ENCODE measurements at regions not wholly inside any gene's neighbourhood (a gene's known extent, or its start where the extent isn't known, plus 50 kb on each side); places are given as distances from the start of the nearest gene placed in this dataset.
"Not testable (repeated sequence)": the region's sequence is repeated elsewhere in the genome, so short reads cannot be mapped to it uniquely, and the experiment has no call there.

DNA sequence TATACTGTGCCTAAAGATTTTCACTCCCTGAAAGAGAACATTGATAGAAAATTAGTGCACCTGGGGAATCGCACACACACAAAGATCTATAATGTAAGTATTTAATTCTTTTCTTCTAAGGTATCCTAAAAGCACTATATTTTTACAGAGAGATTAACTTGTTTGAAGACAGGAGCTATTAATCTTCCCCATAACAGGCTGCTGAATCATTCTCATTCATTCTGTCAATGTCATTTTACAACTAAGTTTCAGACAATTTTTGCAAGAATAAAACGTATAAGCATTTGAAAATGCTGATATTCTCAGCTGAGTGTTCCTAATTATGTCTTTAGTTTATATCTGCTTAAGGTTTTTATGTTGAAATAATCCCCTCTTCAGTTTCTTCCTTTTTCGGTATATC, 776.7 kb downstream of the NXPH1 start:
- no peak for DNase-seq (ENCODE audit: low read depth in 2 of 2)

DNA sequence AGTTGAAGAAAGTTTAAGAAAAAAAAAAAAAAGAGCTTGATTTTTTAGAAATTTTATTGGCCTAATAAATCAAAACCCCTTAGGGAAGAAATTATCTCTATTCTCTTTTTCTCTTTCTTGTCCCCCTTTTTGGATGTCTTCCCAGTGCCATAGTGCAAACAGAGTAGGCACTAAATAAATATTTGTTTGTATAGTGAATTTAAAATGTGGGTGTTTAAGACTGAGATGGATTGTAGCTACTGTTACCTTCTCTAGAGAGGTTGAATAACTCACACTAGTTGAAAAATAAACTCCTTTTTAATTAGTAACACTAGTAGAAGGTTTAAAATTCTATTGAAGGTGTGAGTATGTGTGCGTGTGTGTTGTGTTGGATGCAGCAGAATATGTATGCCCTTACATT, 783.8 kb downstream of the NXPH1 start:
- DNase-seq (ENCODE audit: low read depth in 2 of 2), result no peak

DNA sequence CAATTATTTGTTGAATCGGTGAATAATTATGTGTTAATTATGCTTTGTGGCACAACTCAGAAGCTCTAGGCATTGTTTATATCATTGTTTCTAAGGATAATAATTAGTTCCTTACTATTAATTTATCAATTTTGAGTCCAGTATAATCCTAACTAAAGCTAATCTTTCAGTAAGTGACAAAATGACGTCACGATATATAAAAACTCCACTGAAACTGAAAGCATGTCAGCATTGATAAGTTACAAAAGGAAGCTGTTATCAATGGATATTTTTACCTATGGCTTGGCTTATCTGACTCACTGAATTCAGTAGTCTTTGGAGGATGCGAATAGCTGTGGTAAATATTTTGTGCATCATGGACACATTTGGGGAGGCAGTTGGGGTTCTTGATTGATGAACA, 793.1 kb downstream of the NXPH1 start:
- no peak for DNase-seq (ENCODE audit: low read depth in 2 of 2)

GRCh38 chr7:9231630-9232121, 798.3 kb downstream of the NXPH1 start:
- DNase-seq (ENCODE audit: low read depth in 2 of 2), result no peak

DNA sequence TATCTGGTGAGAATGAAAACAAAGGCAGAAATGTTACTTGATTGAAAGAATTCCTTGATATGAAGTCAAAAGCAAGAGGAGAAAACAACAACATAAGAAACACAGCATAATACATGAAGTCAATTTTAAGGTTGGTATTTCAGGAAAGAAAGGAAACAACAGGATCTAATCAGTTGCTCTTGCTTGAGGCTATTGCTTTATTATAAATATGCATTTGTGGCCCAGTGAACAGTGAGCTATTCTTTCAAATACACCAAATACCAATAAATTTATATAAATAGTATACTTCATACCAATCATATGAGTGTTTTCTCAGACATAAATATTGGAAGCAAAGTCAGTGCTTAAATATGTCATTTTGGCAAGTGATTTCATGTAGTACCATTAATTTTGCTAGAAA, 806.6 kb downstream of the NXPH1 start:
- DNase-seq (ENCODE audit: low read depth in 2 of 2), result no peak

DNA sequence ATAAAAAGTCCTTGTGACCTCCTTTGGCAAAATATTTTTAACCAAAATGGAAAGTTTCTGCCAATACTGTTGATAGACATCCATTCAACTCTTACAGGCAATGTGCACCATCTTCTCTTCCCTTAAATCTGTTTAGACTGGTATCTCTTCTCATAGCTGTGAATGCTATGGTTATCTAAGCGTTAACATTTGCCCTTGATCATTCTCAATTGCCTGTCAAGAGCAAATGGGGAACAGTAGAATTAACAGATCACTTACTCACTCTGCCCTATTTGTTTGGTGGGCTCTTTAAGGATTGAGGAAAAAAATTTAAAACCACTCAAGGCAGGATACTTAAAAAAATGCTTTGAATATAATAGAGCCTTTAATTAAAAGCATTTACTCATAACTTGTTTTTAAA, 808.4 kb downstream of the NXPH1 start:
- DNase-seq (ENCODE audit: low read depth in 2 of 2), result no peak

GRCh38 chr7:9242636-9243035, 809.2 kb downstream of the NXPH1 start:
- no peak for DNase-seq (ENCODE audit: low read depth in 2 of 2)

GRCh38 chr7:9250876-9251275, 817.5 kb downstream of the NXPH1 start:
- no peak for DNase-seq (ENCODE audit: low read depth in 2 of 2)

DNA sequence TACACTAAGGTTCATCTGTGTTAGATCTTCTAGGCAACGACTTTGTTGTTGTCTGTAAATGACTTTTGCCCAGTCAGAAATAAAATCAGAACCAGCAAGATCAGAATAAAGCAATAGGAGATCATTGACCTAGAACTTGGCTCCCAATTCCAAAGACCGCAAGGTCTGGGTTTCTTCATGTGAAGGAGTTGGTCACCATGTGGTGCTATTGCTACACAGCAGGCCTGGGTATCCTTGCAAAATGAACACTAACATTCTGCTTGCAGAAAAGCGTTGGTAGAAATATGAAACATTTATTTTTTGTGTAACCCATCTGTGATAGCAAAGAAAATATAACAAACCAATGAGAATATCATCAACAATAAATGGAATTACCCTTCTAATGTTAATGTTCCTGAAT, 831.0 kb downstream of the NXPH1 start:
- DNase-seq (ENCODE audit: low read depth in 2 of 2), result no peak

DNA sequence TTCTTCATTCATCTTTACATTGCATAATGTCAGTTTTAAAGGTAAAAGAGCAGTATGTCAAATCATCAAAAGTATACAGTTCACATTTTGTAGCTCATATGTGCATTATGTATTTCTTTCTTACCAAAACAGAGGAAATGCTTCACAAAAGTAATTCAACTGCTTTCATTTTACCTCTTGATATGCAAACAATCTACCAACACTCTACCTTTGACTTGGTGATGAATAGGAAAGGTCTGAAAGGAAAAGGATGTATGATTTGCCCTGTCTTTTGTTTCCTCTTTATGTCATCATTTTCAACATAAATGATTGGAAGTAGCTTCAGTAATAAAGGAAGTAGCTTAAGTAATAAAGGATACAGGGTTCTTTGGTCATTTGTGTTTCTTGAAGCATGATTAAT, 846.7 kb downstream of the NXPH1 start:
- no peak for DNase-seq (ENCODE audit: low read depth in 2 of 2)

DNA sequence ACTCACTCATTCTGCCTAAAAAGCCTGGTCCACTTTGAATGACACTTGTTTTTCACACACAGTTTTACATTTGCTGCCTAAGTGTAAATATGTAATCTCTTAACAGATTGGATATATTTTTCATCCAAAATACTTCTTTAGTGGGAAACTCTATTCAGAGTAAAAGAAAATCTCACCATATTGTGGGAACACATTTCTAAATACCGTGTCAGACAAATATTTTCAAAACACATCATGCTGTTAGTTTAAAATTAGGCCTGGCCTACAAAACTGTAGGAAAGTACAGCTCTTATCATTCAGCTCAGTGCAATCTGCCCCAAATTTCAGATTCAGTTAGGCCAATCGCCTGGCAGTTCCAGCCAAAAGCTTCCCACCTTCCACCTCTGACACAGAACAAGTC, 849.8 kb downstream of the NXPH1 start:
- DNase-seq (ENCODE audit: low read depth in 2 of 2), result no peak

- DNase-seq (ENCODE audit: low read depth in 2 of 2), result no peak
Observed at GRCh38 chr7:9302436-9302835, 869.0 kb downstream of the NXPH1 start.

DNA sequence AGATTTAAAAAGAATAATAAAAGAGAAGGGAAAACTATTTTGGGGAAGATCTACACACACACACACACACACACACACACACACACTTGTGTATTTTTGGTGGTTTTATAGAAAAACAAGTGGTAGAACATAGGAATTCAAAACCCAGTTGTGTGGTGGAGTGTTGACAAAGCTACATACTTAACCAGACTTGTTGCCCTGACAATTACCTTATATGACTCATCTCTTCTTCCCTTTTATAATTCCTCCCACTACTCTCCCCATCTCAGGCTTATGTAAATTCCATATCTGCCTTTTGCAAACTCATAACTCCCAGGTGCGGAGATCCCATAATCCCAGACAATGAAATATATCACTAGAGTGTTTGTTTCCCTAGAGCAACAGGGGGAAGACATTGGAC, 873.7 kb downstream of the NXPH1 start:
- no peak for DNase-seq (ENCODE audit: low read depth in 2 of 2)

DNA sequence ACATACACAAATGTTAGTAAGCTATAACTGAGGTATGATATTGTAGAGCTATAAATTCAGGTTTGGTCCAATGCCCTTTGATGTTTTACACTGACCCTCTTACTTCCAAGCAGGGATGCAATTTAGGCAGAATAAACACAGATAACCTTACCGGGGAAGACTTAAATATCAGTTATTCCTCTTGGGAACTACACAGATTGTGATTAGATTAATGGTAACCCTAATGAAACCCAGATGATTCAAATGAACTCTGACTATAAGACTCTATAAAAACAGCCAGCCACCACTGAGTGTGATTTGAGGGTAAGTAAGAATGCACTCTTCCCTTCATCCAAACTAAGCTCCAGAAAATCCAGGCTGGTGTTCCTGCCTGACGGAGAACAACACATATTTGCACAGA, 891.1 kb downstream of the NXPH1 start:
- DNase-seq (ENCODE audit: low read depth in 2 of 2), result no peak

- no peak for DNase-seq (ENCODE audit: low read depth in 2 of 2)
Observed at GRCh38 chr7:9328296-9328695, 894.9 kb downstream of the NXPH1 start.

DNA sequence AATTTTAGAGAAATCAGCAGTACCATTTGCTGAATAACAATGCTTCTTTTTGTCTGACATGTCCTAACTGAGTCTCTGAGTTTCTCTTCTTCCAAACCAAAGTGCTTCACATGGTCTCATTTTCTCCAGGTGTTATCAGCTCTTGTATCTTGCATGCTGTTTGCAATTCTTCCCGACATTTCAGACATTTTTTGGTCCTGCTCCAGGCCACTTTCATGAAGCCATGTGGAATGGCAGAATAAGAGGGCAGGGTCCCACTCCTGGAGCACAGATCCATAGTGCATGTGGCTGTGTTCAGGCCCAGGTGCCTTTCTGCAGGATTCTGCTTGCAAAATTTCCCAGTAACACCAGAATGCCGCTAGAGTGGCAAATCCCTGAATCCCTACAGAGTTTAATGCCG, 916.2 kb downstream of the NXPH1 start:
- DNase-seq (ENCODE audit: low read depth in 2 of 2), result no peak

- DNase-seq (ENCODE audit: low read depth in 2 of 2), result no peak
Observed at GRCh38 chr7:9391221-9391620, 957.8 kb downstream of the NXPH1 start.

DNA sequence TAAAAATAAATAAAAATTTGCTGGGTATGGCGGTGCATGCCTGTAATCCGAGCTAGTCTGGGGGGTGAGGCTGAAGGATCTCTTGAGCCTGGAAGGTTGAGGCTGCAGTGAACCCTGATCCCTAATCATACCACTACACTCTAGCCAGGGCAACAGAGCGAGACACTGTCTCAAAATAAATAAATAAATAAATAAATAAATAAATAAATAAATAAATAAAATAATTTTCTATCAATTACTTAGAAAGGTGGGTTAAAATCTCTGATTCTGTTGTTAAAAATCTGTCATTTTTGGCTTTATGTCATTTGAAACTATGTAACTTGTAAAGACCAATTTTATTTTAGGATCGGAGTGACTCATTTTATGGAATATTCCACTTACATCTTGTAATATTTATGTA, 958.6 kb downstream of the NXPH1 start:
- DNase-seq (ENCODE audit: low read depth in 2 of 2), result no peak

DNA sequence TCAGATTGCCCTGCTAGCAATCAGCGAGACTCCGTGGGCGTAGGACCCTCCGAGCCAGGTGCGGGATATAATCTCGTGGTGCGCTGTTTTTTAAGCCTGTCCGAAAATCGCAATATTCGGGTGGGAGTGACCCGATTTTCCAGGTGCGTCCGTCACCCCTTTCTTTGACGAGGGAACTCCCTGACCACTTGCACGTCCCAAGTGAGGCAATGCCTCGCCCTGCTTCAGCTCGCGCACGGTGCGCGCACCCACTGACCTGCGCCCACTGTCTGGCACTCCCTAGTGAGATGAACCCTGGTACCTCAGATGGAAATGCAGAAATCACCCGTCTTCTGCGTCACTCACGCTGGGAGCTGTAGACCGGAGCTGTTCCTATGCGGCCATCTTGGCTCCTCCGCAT, 971.0 kb downstream of the NXPH1 start:
- DNase-seq (ENCODE audit: low read depth in 2 of 2), result not testable (repeated sequence)

DNA sequence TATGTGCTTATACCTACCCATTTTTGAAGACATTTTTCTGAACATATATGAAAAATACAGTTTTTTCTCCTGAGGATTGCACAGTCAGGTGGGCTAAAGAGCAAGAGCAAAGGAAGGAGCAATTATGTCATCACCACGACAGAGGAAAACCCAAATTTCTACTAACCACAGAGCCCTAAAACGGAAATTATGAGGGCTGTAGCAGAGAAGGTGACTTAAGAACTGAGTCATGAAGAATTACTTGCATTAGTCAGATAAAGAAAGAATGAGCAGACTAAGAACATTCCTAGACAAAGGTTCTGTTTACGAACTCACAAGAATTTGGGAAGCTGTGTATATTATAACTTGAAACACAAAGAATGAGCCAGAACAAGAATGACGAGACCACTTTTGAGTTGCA, 974.4 kb downstream of the NXPH1 start:
- no peak for DNase-seq (ENCODE audit: low read depth in 2 of 2)

GRCh38 chr7:9453521-9453920, 1020.1 kb downstream of the NXPH1 start:
- no peak for DNase-seq (ENCODE audit: low read depth in 2 of 2)

DNA sequence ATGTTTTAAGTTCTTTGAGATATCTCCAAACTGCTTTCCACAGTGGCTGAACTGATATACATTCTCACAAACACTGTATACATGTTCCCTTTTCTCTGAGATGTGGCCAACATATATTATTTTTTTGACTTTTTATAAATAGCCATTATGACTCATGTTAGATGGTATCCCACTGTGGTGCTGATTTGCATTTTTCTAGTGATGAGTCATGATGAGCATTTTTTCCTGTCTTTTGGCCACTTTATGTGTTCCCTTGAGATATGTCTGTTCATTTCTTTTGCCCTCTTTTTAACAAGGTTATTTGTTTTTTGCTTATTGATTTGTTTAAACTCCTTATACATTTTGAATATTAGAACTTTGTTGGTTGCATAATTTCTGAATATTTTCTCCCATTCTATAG, 1055.1 kb downstream of the NXPH1 start:
- DNase-seq (ENCODE audit: low read depth in 2 of 2), result no peak

DNA sequence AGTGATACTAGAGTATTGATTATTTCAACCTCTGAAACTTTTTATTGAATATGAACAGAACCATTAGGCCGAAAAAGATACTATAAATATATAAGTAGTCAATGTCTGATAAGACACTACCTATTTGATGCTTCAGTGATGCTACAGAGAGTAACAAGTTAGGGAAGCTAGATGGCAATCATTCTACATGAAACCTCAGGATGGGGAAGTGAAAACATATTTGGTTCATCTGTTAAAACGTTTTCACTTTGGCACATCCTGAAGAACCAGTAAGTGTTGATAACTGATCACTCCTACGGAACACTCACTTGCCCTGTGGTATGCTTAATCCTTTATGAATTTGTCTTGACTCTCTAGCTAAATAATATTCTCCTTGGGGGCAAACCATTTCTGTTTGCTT, 1064.9 kb downstream of the NXPH1 start:
- no peak for DNase-seq (ENCODE audit: low read depth in 2 of 2)

DNA sequence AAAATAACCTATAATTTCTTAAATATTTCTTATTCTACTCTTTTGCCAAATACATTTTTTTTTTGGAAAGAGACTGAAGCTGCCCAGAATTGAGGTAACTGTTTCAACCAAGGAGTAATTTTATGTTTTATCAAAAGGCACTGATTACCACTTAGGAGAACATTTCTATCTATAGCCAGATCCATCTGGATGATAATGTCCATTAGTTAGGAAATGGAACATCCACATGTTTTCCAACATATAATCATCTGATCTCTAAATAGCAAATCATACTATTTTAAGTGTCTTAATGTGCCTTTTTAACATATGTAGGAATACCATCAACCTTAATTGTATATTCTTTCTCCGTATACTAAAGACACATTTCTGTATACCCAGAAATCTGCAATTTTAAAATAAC, 1068.9 kb downstream of the NXPH1 start:
- no peak for DNase-seq (ENCODE audit: low read depth in 2 of 2)

- no peak for DNase-seq (ENCODE audit: low read depth in 2 of 2)
Observed at GRCh38 chr7:9504678-9505077, 1071.3 kb downstream of the NXPH1 start.

All from stimulated activated CD4-positive, alpha-beta T cell treated with anti-CD3 and anti-CD28 coated beads, Interleukin-12 subunit alpha, Interleukin-12 subunit beta, amount 100 ng/mL, for 24 hours (primary cell).